ENCODE measurements at regions not wholly inside any gene's neighbourhood (a gene's known extent, or its start where the extent isn't known, plus 50 kb on each side); places are given as distances from the start of the nearest gene placed in this dataset.

GRCh38 chr10:131749767-131750142 is 151.1 kb upstream of the PPP2R2D start (continued):
- TF ChIP-seq, protein P1, sequence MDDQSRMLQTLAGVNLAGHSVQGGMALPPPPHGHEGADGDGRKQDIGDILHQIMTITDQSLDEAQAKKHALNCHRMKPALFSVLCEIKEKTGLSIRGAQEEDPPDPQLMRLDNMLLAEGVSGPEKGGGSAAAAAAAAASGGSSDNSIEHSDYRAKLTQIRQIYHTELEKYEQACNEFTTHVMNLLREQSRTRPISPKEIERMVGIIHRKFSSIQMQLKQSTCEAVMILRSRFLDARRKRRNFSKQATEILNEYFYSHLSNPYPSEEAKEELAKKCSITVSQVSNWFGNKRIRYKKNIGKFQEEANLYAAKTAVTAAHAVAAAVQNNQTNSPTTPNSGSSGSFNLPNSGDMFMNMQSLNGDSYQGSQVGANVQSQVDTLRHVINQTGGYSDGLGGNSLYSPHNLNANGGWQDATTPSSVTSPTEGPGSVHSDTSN (CRISPR knock-in tag; IDR thresholded peaks at IDR 0.05; ENCODE audit: borderline replicate concordance): no peak
- TF ChIP-seq, protein P2, sequence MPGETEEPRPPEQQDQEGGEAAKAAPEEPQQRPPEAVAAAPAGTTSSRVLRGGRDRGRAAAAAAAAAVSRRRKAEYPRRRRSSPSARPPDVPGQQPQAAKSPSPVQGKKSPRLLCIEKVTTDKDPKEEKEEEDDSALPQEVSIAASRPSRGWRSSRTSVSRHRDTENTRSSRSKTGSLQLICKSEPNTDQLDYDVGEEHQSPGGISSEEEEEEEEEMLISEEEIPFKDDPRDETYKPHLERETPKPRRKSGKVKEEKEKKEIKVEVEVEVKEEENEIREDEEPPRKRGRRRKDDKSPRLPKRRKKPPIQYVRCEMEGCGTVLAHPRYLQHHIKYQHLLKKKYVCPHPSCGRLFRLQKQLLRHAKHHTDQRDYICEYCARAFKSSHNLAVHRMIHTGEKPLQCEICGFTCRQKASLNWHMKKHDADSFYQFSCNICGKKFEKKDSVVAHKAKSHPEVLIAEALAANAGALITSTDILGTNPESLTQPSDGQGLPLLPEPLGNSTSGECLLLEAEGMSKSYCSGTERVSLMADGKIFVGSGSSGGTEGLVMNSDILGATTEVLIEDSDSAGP (CRISPR knock-in tag; IDR thresholded peaks at IDR 0.05; ENCODE audit: borderline replicate concordance): no peak
- no peak for TF ChIP-seq ZNF570 (CRISPR knock-in tag; IDR thresholded peaks at IDR 0.05; ENCODE audit: borderline replicate concordance)
- no peak for TF ChIP-seq ZNF580 (CRISPR knock-in tag; IDR thresholded peaks at IDR 0.05; ENCODE audit: borderline replicate concordance, low read depth)
- no peak for TF ChIP-seq NFIC (IDR thresholded peaks at IDR 0.05; ENCODE audit: low read length)
- no peak for TF ChIP-seq ZNF34 (CRISPR knock-in tag; IDR thresholded peaks at IDR 0.05; ENCODE audit: borderline replicate concordance)
- TF ChIP-seq MEF2D (CRISPR knock-in tag; IDR thresholded peaks at IDR 0.05): no peak
- TF ChIP-seq ZNF275 (CRISPR knock-in tag; IDR thresholded peaks at IDR 0.05; ENCODE audit: borderline replicate concordance): no peak
- TF ChIP-seq ZNF556 (CRISPR knock-in tag; IDR thresholded peaks at IDR 0.05; ENCODE audit: borderline replicate concordance): no peak
- no peak for TF ChIP-seq RFX1 (IDR thresholded peaks at IDR 0.05)
